HG03139 (cell line): ENCODE measurements at regions not wholly inside any gene's neighbourhood (a gene's known extent, or its start where the extent isn't known, plus 50 kb on each side); places are given as distances from the start of the nearest gene placed in this dataset.
"Not testable (repeated sequence)": the region's sequence is repeated elsewhere in the genome, so short reads cannot be mapped to it uniquely, and the experiment has no call there.

Source experiments
- ATAC-seq: cut with Tn5 transposase; IDR thresholded peaks from one replicate; pipeline ENCODE4 v1.9.1; 2021; ENCODE audit not compliant: unreplicated experiment

GRCh38 chr5:60102961-60103693 is 209.6 kb upstream of the PDE4D start:
- ATAC-seq = no peak

GRCh38 chr5:60101573-60101972 is 208.0 kb upstream of the PDE4D start:
- ATAC-seq = no peak

GRCh38 chr5:60092671-60093422 is 199.3 kb upstream of the PDE4D start:
- no peak for ATAC-seq

GRCh38 chr5:60086583-60086982 is 193.1 kb upstream of the PDE4D start:
- ATAC-seq = no peak

- ATAC-seq = no peak
These were observed 190.7 kb upstream of the PDE4D start for GRCh38 chr5:60084226-60084625.

- ATAC-seq = no peak
These were observed 183.8 kb upstream of the PDE4D start for GRCh38 chr5:60077292-60077691.

GRCh38 chr5:60076746-60077145 is 183.2 kb upstream of the PDE4D start:
- no peak for ATAC-seq

- no peak for ATAC-seq
These were observed 173.0 kb upstream of the PDE4D start for GRCh38 chr5:60066502-60066901.

- no peak for ATAC-seq
These were observed 166.9 kb upstream of the PDE4D start for GRCh38 chr5:60060389-60060788.

- no peak for ATAC-seq
These were observed 162.7 kb upstream of the PDE4D start for GRCh38 chr5:60056191-60056590.

GRCh38 chr5:60055168-60055567 is 161.6 kb upstream of the PDE4D start:
- ATAC-seq = no peak

GRCh38 chr5:60041996-60042664 is 148.6 kb upstream of the PDE4D start:
- not testable (repeated sequence) for ATAC-seq

GRCh38 chr5:60041508-60041907 is 148.0 kb upstream of the PDE4D start:
- not testable (repeated sequence) for ATAC-seq

GRCh38 chr5:60036192-60036938 is 142.8 kb upstream of the PDE4D start:
- no peak for ATAC-seq

GRCh38 chr5:60026161-60026560 is 132.6 kb upstream of the PDE4D start:
- no peak for ATAC-seq

GRCh38 chr5:60024104-60024503 is 130.6 kb upstream of the PDE4D start:
- no peak for ATAC-seq

GRCh38 chr5:60023255-60023654 is 129.7 kb upstream of the PDE4D start:
- no peak for ATAC-seq

GRCh38 chr5:60020457-60020856 is 126.9 kb upstream of the PDE4D start:
- ATAC-seq = no peak

- ATAC-seq = not testable (repeated sequence)
These were observed 125.4 kb upstream of the PDE4D start for GRCh38 chr5:60018960-60019359.

- no peak for ATAC-seq
These were observed 124.6 kb upstream of the PDE4D start for GRCh38 chr5:60018091-60018490.

- ATAC-seq = no peak
These were observed 120.8 kb upstream of the PDE4D start for GRCh38 chr5:60014331-60014730.
